22Rv1 (cell line): ENCODE measurements at regions not wholly inside any gene's neighbourhood (a gene's known extent, or its start where the extent isn't known, plus 50 kb on each side); places are given as distances from the start of the nearest gene placed in this dataset.

ENCODE experiments used
- CTCF ChIP-seq: fragments of 450-650 bp; IDR thresholded peaks from 2 replicates; pipeline ENCODE4 v1.5.1; 2017; ENCODE audit warnings: mild to moderate bottlenecking
- ZFX ChIP-seq: fragments of 450-650 bp; IDR thresholded peaks from 2 replicates; pipeline ENCODE4 v1.6.1; 2017; ENCODE audit warnings: antibody characterized with exemption, borderline replicate concordance

GRCh38 chr17:70295731-70296130, 126.4 kb downstream of the KCNJ2 start:
- TF ChIP-seq CTCF (no peak), ZFX (no peak)
